Upper lobe of right lung (tissue), 1 donor: ENCODE measurements at regions not wholly inside any gene's neighbourhood (a gene's known extent, or its start where the extent isn't known, plus 50 kb on each side); places are given as distances from the start of the nearest gene placed in this dataset.
A peak's percentile ranks its signal among the peaks of the same experiment; 100 is the strongest.

ENCODE experiments used
- ATAC-seq: fragments of 200-7000 bp; cut with Tn5 transposase; one replicate; pipeline ENCODE4 v1.9.1; 2020; ENCODE audit warnings: mild to moderate bottlenecking, moderate library complexity
- DNase-seq: peaks from one replicate; pipeline ENCODE4 v3.0.0-alpha.2; 2020
- H3K27ac ChIP-seq: fragments of 200-600 bp; one replicate; pipeline ENCODE4 v1.8.0; 2022
- H3K27me3 ChIP-seq: fragments of 200-600 bp; one replicate; pipeline ENCODE4 v1.8.0; 2022; ENCODE audit warnings: mild to moderate bottlenecking
- H3K36me3 ChIP-seq: fragments of 200-600 bp; one replicate; pipeline ENCODE4 v1.8.0; 2022
- H3K4me1 ChIP-seq: fragments of 200-600 bp; one replicate; pipeline ENCODE4 v1.8.0; 2022
- H3K4me3 ChIP-seq: fragments of 200-600 bp; one replicate; pipeline ENCODE4 v1.8.0; 2022; ENCODE audit warnings: mild to moderate bottlenecking
- H3K9me3 ChIP-seq: fragments of 200-600 bp; one replicate; pipeline ENCODE4 v1.8.0; 2022
- CTCF ChIP-seq: fragments of 200-600 bp; IDR thresholded peaks from one replicate; pipeline ENCODE4 v1.8.0; 2022; ENCODE audit warnings: antibody characterized with exemption
- intact Hi-C: fragments of 100-400 bp; cut with DNase I; formaldehyde crosslinking; loops from one replicate; pipeline ENCODE4 v1.11.0; 2022
- donor health status: DM: no; HTN: yes; CAD: no; lungs with severe emphysema.

GRCh38 chr12:89985935-89986334 lies 277.3 kb upstream of the ATP2B1 start:
- no peaks in the 10 kb centered on the region for H3K9me3 ChIP-seq
- H3K4me1 ChIP-seq = no peaks in the 10 kb centered on the region
- ATAC-seq (no peak), DNase-seq (no peak)
- no peak for TF ChIP-seq CTCF
- no peaks in the 10 kb centered on the region for H3K36me3 ChIP-seq
- H3K27me3 ChIP-seq = no peaks in the 10 kb centered on the region
- H3K27ac ChIP-seq = no peak overlapping the region
- no peak overlapping the region for H3K4me3 ChIP-seq
- intact Hi-C loops = no loop called here

- H3K36me3 ChIP-seq = no peaks in the 10 kb centered on the region
- DNase-seq (no peak), ATAC-seq (no peak)
- no peak for TF ChIP-seq CTCF
- H3K4me1 ChIP-seq = peaks cover 2% of the 10 kb centered on the region
- no peak overlapping the region for H3K4me3 ChIP-seq
- no peaks in the 10 kb centered on the region for H3K27me3 ChIP-seq
- no peak overlapping the region for H3K27ac ChIP-seq
- no peaks in the 10 kb centered on the region for H3K9me3 ChIP-seq
- intact Hi-C loops = no loop called here
These were observed 276.2 kb upstream of the ATP2B1 start for GRCh38 chr12:89984846-89985245.

GRCh38 chr12:89983622-89984021 lies 275.0 kb upstream of the ATP2B1 start:
- ATAC-seq (peak; percentile 19), DNase-seq (no peak)
- intact Hi-C loops = no loop called here
- Histone ChIP-seq H3K36me3 (no peaks in the 10 kb centered on the region), H3K27me3 (no peaks in the 10 kb centered on the region), H3K4me3 (no peak overlapping the region), H3K27ac (no peak overlapping the region), H3K4me1 (peaks cover 2% of the 10 kb centered on the region), H3K9me3 (no peaks in the 10 kb centered on the region)
- no peak for TF ChIP-seq CTCF

- no peaks in the 10 kb centered on the region for H3K9me3 ChIP-seq
- TF ChIP-seq CTCF = no peak
- no peak overlapping the region for H3K4me3 ChIP-seq
- H3K27ac ChIP-seq = peak overlapping the region; percentile 18
- H3K36me3 ChIP-seq = no peaks in the 10 kb centered on the region
- intact Hi-C loops = no loop called here
- DNase-seq (no peak), ATAC-seq (peak; percentile 88)
- H3K4me1 ChIP-seq = peaks cover 2% of the 10 kb centered on the region
- no peaks in the 10 kb centered on the region for H3K27me3 ChIP-seq
These were observed 271.6 kb upstream of the ATP2B1 start for GRCh38 chr12:89980236-89980635.

GRCh38 chr12:89977405-89978085 lies 268.9 kb upstream of the ATP2B1 start:
- Histone ChIP-seq H3K36me3 (no peaks in the 10 kb centered on the region), H3K4me3 (no peak overlapping the region), H3K27me3 (no peaks in the 10 kb centered on the region), H3K27ac (no peak overlapping the region), H3K9me3 (no peaks in the 10 kb centered on the region), H3K4me1 (peaks cover 2% of the 10 kb centered on the region)
- ATAC-seq (no peak), DNase-seq (no peak)
- intact Hi-C loops = no loop called here
- TF ChIP-seq CTCF = no peak

GRCh38 chr12:89976866-89977265 lies 268.2 kb upstream of the ATP2B1 start:
- Histone ChIP-seq H3K4me1 (peaks cover 2% of the 10 kb centered on the region), H3K27me3 (no peaks in the 10 kb centered on the region), H3K4me3 (no peak overlapping the region), H3K27ac (no peak overlapping the region), H3K9me3 (no peaks in the 10 kb centered on the region), H3K36me3 (no peaks in the 10 kb centered on the region)
- intact Hi-C loops = no loop called here
- no peak for ATAC-seq
- no peak for DNase-seq
- TF ChIP-seq CTCF = no peak
